ENCODE measurements at regions not wholly inside any gene's neighbourhood (a gene's known extent, or its start where the extent isn't known, plus 50 kb on each side); places are given as distances from the start of the nearest gene placed in this dataset.

DNA sequence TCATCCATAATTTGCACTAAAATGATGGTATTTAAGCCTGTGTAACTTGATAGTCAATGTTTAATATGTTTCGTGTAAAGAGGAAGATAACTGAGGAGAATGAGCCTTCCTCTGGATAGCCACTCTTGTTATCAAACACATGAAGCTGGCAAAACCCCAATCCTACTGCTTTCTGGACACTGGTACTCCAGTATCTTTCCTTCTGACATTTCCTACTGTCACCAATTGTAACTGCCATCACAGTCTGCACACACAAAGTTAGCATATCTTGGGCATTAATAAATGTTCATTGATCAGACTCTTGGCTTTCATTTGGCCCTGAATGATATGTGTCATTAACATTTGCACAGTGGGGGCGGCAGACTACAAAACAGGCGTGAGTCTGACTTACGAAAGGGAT lies 419.1 kb downstream of the TMA16 start:
- TF ChIP-seq, protein P1, sequence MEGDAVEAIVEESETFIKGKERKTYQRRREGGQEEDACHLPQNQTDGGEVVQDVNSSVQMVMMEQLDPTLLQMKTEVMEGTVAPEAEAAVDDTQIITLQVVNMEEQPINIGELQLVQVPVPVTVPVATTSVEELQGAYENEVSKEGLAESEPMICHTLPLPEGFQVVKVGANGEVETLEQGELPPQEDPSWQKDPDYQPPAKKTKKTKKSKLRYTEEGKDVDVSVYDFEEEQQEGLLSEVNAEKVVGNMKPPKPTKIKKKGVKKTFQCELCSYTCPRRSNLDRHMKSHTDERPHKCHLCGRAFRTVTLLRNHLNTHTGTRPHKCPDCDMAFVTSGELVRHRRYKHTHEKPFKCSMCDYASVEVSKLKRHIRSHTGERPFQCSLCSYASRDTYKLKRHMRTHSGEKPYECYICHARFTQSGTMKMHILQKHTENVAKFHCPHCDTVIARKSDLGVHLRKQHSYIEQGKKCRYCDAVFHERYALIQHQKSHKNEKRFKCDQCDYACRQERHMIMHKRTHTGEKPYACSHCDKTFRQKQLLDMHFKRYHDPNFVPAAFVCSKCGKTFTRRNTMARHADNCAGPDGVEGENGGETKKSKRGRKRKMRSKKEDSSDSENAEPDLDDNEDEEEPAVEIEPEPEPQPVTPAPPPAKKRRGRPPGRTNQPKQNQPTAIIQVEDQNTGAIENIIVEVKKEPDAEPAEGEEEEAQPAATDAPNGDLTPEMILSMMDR (IDR thresholded peaks at IDR 0.05): no peak
- TF ChIP-seq POLR2A (IDR thresholded peaks at IDR 0.05): no peak
- TF ChIP-seq POLR2AphosphoS5 (IDR thresholded peaks at IDR 0.05): no peak

All from breast epithelium (tissue), 3 donors.